HG03095 (cell line): ENCODE measurements at regions not wholly inside any gene's neighbourhood (a gene's known extent, or its start where the extent isn't known, plus 50 kb on each side); places are given as distances from the start of the nearest gene placed in this dataset.
"Not testable (repeated sequence)": the region's sequence is repeated elsewhere in the genome, so short reads cannot be mapped to it uniquely, and the experiment has no call there.

Experiments used
- ATAC-seq: cut with Tn5 transposase; IDR thresholded peaks from one replicate; pipeline ENCODE4 v1.9.1; 2021; ENCODE audit warnings: moderate library complexity; ENCODE audit not compliant: unreplicated experiment

GRCh38 chr6:18527836-18528743, 140.9 kb downstream of the RNF144B start:
- ATAC-seq = no peak

DNA sequence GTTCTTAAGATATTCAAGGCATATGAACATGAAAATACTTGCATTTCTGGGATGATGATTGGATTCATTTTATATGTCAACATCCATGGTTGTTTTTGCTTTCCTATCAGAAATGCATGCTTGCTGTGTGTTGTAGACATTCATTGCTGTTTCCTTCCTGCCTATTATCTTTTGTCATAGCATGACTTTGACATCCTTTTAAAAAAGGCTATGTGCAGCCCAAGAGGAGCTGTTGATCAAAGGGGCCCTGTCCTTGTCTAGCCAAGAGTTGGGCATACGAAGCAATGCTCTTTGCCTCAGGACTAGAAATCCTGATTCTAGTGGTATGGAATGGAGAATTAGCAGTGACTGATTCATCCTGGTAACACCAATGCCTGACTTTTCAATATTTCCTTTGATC, 143.1 kb downstream of the RNF144B start:
- ATAC-seq = no peak

DNA sequence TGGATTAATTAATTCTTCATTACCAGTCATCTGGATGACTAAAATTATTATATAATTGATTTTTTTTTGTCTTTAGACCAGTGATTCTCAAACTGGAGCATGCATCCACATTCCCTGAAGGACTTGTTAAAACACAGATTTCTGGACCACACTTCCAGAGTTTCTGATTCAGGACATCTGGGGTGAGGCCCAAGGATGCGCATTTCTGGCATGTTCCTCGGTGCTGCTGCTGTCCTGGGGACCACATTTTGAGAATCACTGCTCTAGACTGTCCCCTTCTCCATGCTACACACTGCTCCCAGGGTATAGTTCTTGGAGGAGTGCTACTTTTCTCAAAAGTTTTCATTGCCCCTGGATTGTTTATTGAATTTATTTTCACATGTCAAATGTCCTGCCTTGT, 145.0 kb downstream of the RNF144B start:
- no peak for ATAC-seq

DNA sequence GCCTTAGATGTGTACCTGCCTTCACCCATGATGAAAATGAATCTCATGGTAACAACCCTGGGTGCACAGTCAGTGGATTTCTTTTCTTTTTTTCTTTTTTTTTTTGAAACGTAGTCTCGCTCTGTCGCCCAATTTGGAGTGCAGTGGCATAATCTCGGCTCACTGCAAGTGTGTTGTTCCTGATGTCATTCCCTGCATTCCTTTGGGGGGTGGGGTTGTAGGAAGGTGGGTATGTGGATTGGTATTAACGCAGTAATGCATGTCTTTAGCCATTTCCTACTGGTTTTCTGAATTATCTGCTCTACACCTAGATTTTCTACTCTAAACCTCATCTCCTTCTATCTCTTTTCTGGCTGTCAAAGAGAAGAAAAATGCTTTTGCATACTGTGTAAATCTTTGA, 146.6 kb downstream of the RNF144B start:
- no peak for ATAC-seq

DNA sequence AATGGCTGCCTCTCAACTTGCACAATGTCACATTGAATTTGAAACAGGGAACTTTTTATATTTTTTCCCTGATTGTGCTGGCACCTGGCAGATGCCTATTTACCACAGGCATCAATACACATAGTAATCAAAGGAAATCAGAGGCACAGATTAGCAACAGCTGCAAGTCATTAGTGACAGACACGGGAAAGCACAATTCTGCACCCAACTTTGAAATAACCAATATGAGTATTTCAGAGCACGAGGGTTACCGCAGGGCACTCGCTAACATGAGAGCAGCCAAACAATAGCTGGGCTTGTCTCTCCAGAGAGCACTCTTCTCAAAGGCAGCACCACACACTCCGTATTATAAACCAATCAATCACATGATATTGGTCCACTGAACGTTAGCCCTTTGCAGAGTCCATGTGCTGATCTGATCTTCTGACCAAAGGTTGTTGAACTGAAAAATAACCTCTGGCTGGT, 149.5 kb downstream of the RNF144B start:
- no peak for ATAC-seq

- ATAC-seq = no peak
These were observed 151.2 kb downstream of the RNF144B start for GRCh38 chr6:18538315-18538714.

DNA sequence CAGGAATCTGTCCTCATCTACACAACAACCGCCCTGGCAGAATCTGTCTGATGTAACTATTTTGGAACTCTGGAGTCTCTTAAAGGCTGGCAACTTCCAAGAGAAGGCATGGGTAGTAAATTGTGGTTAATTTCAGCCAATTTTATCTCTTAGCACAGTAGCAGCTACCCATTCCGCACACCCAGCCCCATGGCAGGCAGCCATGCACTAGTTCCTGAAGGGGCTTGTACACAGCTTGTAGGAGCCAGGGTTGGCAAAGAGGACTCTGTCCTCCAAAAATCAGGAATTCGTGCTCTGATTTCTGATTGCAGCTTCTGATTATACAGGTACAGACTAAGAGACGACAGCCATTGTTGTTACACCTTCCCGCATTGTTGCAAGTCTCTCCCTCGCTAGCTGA, 155.9 kb downstream of the RNF144B start:
- no peak for ATAC-seq

GRCh38 chr6:18545142-18545541, 158.0 kb downstream of the RNF144B start:
- not testable (repeated sequence) for ATAC-seq

DNA sequence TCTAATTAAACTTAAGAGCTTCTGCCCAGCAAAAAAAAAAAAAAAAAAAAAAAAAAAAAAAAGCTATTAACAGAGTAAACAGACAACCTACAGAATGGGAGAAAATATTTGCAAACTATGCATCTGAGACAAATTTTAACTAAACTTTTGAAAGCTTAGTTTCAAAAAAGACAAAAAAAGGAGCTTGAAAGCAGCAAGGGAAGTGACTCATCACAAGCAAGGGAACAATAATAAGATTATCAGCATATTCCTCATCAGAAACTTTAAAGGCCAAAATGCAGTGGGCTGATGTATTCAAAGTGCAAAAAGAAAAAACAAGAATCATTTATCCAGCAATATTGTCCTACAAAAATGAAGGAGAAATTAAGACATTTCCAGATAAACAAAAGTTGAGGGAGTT, 158.6 kb downstream of the RNF144B start:
- no peak for ATAC-seq

GRCh38 chr6:18550119-18550518, 163.0 kb downstream of the RNF144B start:
- ATAC-seq = no peak

DNA sequence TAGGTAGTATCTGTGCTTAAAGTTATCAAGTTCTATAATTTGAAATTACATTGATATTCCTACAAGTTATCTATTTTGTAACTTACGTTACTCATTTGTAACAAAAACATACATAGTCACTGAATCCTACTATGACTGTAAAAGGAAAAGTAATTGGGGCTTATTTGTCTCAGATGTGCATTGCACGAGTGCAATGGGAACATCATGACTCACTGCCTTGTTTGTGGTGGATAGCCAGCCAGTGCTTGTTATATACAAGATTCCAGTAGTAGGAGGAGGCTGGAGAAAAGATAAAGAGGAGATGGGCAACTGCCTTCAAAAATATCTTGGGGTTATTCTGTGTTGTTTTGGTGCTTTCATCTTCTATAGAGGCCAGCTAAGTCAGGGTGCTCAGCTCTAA, 164.1 kb downstream of the RNF144B start:
- no peak for ATAC-seq

DNA sequence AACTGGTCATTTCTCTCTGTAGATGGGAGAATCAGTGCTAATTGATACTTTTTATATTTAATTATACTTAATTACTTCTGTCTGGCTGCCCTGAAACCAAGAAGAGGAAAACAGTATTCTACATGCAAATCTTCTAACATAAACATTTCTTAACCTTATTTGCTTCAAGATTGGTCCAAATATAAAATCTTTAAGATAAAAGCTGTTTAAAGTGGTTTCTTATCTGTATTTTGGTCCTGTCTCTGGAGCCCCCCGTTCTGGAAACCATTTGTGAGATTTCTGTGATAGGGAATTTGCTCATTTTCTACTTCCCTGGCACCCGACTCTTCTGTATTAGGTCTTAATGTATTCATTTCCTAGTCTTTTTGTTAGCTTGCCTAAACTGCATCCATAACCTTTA, 168.6 kb downstream of the RNF144B start:
- ATAC-seq = no peak

DNA sequence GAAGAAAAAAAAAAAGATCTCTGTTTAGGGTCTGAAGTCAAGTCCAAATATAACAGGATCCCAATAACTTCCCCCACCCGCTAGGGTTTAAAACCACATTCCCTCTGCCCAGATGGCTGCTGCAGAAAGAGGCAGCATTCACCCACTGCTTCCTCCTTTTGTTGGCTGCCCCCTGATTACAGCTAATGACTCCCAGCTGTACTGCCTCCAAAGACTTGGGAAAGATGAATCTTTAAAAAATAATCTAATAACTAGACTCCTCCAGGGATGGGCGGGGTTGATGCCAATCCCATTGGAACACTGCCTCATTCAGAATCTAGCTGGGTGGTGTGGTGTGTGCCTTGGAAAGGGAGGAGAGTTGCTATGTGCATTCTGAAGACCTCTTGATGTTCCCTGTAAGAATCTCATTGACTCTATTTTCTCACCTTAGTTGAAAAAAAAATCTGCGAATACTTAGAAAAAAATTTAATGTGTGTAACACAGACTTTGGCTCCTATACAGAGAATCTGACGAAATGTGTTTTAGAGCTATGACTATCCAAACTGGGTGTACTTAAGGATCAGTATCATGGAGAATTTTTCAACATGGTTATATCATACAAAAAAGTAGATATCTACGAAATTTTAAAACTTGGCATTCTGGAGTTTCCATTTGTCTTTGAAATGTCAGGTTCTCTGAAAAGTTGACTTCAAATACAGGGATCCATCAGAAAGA, 174.0 kb downstream of the RNF144B start:
- no peak for ATAC-seq

- ATAC-seq = no peak
These were observed 175.6 kb downstream of the RNF144B start for GRCh38 chr6:18562726-18563125.

DNA sequence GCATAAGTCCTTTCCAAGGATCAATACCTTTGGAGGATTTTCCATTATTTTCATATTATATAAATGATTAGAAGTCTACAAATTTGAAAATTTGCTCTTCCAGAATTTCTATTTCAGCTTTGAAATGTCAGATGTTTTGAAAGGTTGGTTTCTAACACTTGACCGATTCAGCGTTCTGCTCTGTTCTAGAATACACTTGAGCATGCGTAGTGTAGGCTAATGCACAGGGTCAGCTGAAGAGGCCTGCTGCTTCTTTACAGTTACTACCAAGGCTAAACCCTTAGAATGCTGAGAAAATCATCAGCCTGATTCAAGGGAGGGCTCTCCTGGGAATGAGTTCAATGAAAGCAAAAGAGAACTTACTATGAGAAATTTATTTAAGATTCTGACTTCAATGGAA, 177.6 kb downstream of the RNF144B start:
- ATAC-seq = no peak

GRCh38 chr6:18565231-18565630, 178.1 kb downstream of the RNF144B start:
- no peak for ATAC-seq

- no peak for ATAC-seq
These were observed 180.2 kb downstream of the RNF144B start for GRCh38 chr6:18567380-18567779.

DNA sequence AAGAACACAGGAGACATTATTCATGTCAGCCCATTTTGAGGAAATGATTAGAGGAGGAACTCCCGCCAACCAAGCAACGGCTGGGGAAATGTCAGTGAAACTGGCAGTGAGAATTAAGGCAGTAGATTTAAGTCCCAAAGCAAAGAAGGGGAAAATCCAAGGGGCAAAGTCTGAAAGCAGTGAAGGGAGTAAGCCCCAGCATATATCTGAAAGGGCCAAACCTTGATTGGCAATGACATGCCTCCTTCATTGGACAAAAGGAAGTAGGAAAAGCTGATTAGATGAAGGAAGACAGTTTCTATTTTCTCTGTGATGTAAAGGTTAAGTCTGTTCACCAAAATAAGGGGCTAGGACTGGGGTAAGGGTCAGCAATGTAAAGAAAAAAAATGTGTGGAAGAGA, 190.3 kb downstream of the RNF144B start:
- no peak for ATAC-seq

DNA sequence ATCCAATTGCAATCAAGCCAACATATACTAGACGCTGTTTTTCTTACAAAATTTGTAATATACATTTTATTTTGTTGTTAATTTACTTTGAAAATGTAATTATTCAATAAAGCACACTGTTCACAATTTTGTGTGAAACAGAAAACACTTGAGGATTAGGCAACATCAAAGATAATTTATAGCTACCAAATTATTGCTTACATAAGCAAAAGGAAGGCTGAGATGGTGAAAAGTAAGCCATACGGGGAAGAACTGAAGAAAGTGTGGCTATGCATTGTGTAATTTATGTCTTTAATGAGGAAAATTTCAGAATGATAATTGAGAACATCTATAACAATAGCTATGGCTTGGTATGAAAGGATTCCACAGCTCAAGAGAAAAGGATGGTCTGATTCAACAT, 192.0 kb downstream of the RNF144B start:
- no peak for ATAC-seq

GRCh38 chr6:18579869-18580268, 192.7 kb downstream of the RNF144B start:
- no peak for ATAC-seq

GRCh38 chr6:18584372-18584771, 197.2 kb downstream of the RNF144B start:
- ATAC-seq = no peak

DNA sequence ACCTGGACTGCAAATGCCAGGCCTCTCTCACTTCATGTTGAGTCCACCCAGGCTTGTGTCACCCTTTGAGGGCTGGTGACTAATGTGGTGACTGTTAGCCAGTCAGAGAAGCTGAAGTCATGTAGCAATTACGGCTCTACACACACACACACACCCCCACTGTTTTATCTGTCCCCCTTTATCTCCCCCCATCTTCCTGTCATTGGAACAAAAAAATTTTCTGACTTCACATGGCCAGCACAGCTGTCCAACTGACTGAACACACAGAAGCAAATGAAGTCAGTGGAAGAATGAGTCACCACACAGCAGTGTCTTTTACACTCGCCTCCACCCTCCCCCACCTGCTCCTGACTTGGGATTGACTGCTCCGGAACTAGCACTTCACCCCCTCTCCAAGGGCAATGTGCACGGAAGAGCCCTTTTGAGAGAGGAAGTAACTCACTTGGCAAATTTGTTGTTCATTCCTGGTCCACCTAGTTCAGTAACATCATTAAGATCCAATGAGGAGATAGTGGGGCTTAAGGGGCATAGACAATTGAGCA, 198.0 kb downstream of the RNF144B start:
- no peak for ATAC-seq
